Central memory CD8-positive, alpha-beta T cell (primary cell): ENCODE measurements at regions not wholly inside any gene's neighbourhood (a gene's known extent, or its start where the extent isn't known, plus 50 kb on each side); places are given as distances from the start of the nearest gene placed in this dataset.

ENCODE experiments used
- ATAC-seq: fragments of 150-1000 bp; cut with Tn5 transposase; replicated peaks from 2 replicates; pipeline ENCODE4 v1.10.0; 2022; ENCODE audit warnings: mild to moderate bottlenecking, moderate FRiP score, moderate number of reproducible peaks; ENCODE audit not compliant: poor library complexity, severe bottlenecking; ENCODE audit errors: extremely low read depth
- DNase-seq, 2 donors: peaks; one replicate each; pipeline ENCODE4 v3.0.0; 2021; ENCODE audit warnings: low spot score in 2 of 2
- H3K27ac Mint-ChIP-seq: one replicate; pipeline ENCODE4 v1.8.0; 2022; ENCODE audit warnings: low read depth, mild to moderate bottlenecking, moderate library complexity, mixed read lengths
- H3K27me3 Mint-ChIP-seq: one replicate; pipeline ENCODE4 v1.8.0; 2022; ENCODE audit warnings: mixed read lengths
- H3K36me3 Mint-ChIP-seq: one replicate; pipeline ENCODE4 v1.8.0; 2022; ENCODE audit warnings: mild to moderate bottlenecking, moderate library complexity, mixed read lengths; ENCODE audit not compliant: insufficient read depth
- H3K4me1 Mint-ChIP-seq: one replicate; pipeline ENCODE4 v1.8.0; 2022; ENCODE audit warnings: mixed read lengths
- H3K4me3 Mint-ChIP-seq: one replicate; pipeline ENCODE4 v1.8.0; 2022; ENCODE audit warnings: mild to moderate bottlenecking, moderate library complexity, mixed read lengths
- H3K9me3 Mint-ChIP-seq: one replicate; pipeline ENCODE4 v1.8.0; 2022; ENCODE audit warnings: mixed read lengths

- no peak for ATAC-seq
- Mint-ChIP-seq H3K36me3 (no peaks in the 10 kb centered on the region), H3K27me3 (no peaks in the 10 kb centered on the region)
Observed at GRCh38 chr4:128380306-128380705, 92.7 kb upstream of the PGRMC2 start.

GRCh38 chr4:128379860-128380259 is 92.2 kb upstream of the PGRMC2 start:
- no peak for DNase-seq
- Mint-ChIP-seq H3K27me3 (no peaks in the 10 kb centered on the region), H3K4me3 (no peak overlapping the region), H3K36me3 (no peaks in the 10 kb centered on the region), H3K9me3 (peaks cover 5% of the 10 kb centered on the region), H3K4me1 (no peaks in the 10 kb centered on the region), H3K27ac (no peak overlapping the region)
- ATAC-seq = no peak

More at GRCh38 chr4:128380306-128380705, 92.7 kb upstream of the PGRMC2 start:
- Mint-ChIP-seq H3K4me3 (no peak overlapping the region), H3K27ac (no peak overlapping the region), H3K4me1 (no peaks in the 10 kb centered on the region), H3K9me3 (peaks cover 5% of the 10 kb centered on the region)
- no peak for DNase-seq

- Mint-ChIP-seq H3K9me3 (peaks cover 5% of the 10 kb centered on the region), H3K4me3 (no peak overlapping the region), H3K27me3 (no peaks in the 10 kb centered on the region), H3K4me1 (no peaks in the 10 kb centered on the region), H3K36me3 (no peaks in the 10 kb centered on the region), H3K27ac (no peak overlapping the region)
- ATAC-seq (no peak), DNase-seq (no peak)
Observed at GRCh38 chr4:128378668-128379067, 91.1 kb upstream of the PGRMC2 start.

GRCh38 chr4:128376958-128377357 is 89.3 kb upstream of the PGRMC2 start:
- no peaks in the 10 kb centered on the region for H3K4me1 Mint-ChIP-seq
- H3K27me3 Mint-ChIP-seq = no peaks in the 10 kb centered on the region
- no peaks in the 10 kb centered on the region for H3K36me3 Mint-ChIP-seq
- ATAC-seq = no peak
- DNase-seq = no peak
- peaks cover 5% of the 10 kb centered on the region for H3K9me3 Mint-ChIP-seq
- no peak overlapping the region for H3K27ac Mint-ChIP-seq
- no peak overlapping the region for H3K4me3 Mint-ChIP-seq

- Mint-ChIP-seq H3K27ac (no peak overlapping the region), H3K4me3 (no peak overlapping the region), H3K27me3 (no peaks in the 10 kb centered on the region), H3K36me3 (no peaks in the 10 kb centered on the region), H3K9me3 (peaks cover 5% of the 10 kb centered on the region), H3K4me1 (no peaks in the 10 kb centered on the region)
- DNase-seq = no peak
- no peak for ATAC-seq
Observed at GRCh38 chr4:128376303-128376702, 88.7 kb upstream of the PGRMC2 start.

- no peaks in the 10 kb centered on the region for H3K27me3 Mint-ChIP-seq
- H3K9me3 Mint-ChIP-seq = peaks cover 5% of the 10 kb centered on the region
- H3K4me3 Mint-ChIP-seq = no peak overlapping the region
- DNase-seq (no peak), ATAC-seq (no peak)
- H3K27ac Mint-ChIP-seq = no peak overlapping the region
- no peaks in the 10 kb centered on the region for H3K36me3 Mint-ChIP-seq
- H3K4me1 Mint-ChIP-seq = no peaks in the 10 kb centered on the region
Observed at GRCh38 chr4:128373628-128374027, 86.0 kb upstream of the PGRMC2 start.

GRCh38 chr4:128371876-128372275 is 84.3 kb upstream of the PGRMC2 start:
- Mint-ChIP-seq H3K4me1 (no peaks in the 10 kb centered on the region), H3K27ac (no peak overlapping the region), H3K9me3 (peaks cover 5% of the 10 kb centered on the region), H3K4me3 (no peak overlapping the region), H3K27me3 (no peaks in the 10 kb centered on the region), H3K36me3 (no peaks in the 10 kb centered on the region)
- DNase-seq = no peak
- no peak for ATAC-seq

- H3K4me1 Mint-ChIP-seq = no peaks in the 10 kb centered on the region
- ATAC-seq = no peak
- no peak overlapping the region for H3K27ac Mint-ChIP-seq
- peaks cover 4% of the 10 kb centered on the region for H3K9me3 Mint-ChIP-seq
- no peak overlapping the region for H3K4me3 Mint-ChIP-seq
- no peak for DNase-seq
- H3K36me3 Mint-ChIP-seq = no peaks in the 10 kb centered on the region
- H3K27me3 Mint-ChIP-seq = no peaks in the 10 kb centered on the region
Observed at GRCh38 chr4:128371001-128371777, 83.6 kb upstream of the PGRMC2 start.

GRCh38 chr4:128366212-128366611 is 78.6 kb upstream of the PGRMC2 start:
- ATAC-seq = no peak

GRCh38 chr4:128364565-128364964 is 77.0 kb upstream of the PGRMC2 start:
- Mint-ChIP-seq H3K27me3 (no peaks in the 10 kb centered on the region), H3K4me1 (no peaks in the 10 kb centered on the region), H3K36me3 (no peaks in the 10 kb centered on the region), H3K9me3 (no peaks in the 10 kb centered on the region), H3K27ac (no peak overlapping the region), H3K4me3 (no peak overlapping the region)
- DNase-seq = no peak
- ATAC-seq = no peak

More at GRCh38 chr4:128366212-128366611, 78.6 kb upstream of the PGRMC2 start:
- Mint-ChIP-seq H3K9me3 (no peaks in the 10 kb centered on the region), H3K27ac (no peak overlapping the region), H3K36me3 (no peaks in the 10 kb centered on the region), H3K4me3 (no peak overlapping the region), H3K27me3 (no peaks in the 10 kb centered on the region), H3K4me1 (no peaks in the 10 kb centered on the region)
- no peak for DNase-seq

GRCh38 chr4:128363966-128364365 is 76.4 kb upstream of the PGRMC2 start:
- Mint-ChIP-seq H3K27me3 (no peaks in the 10 kb centered on the region), H3K36me3 (no peaks in the 10 kb centered on the region), H3K4me3 (no peak overlapping the region), H3K4me1 (no peaks in the 10 kb centered on the region), H3K9me3 (no peaks in the 10 kb centered on the region), H3K27ac (no peak overlapping the region)
- ATAC-seq = no peak
- no peak for DNase-seq

- no peak for DNase-seq
- no peaks in the 10 kb centered on the region for H3K36me3 Mint-ChIP-seq
- H3K4me3 Mint-ChIP-seq = no peak overlapping the region
- H3K4me1 Mint-ChIP-seq = no peaks in the 10 kb centered on the region
- no peaks in the 10 kb centered on the region for H3K27me3 Mint-ChIP-seq
- no peak for ATAC-seq
- no peaks in the 10 kb centered on the region for H3K9me3 Mint-ChIP-seq
- H3K27ac Mint-ChIP-seq = no peak overlapping the region
Observed at GRCh38 chr4:128362760-128363159, 75.1 kb upstream of the PGRMC2 start.

- Mint-ChIP-seq H3K4me3 (no peak overlapping the region), H3K27me3 (no peaks in the 10 kb centered on the region)
- ATAC-seq = no peak
Observed at GRCh38 chr4:128359422-128359821, 71.8 kb upstream of the PGRMC2 start.

More at GRCh38 chr4:128359422-128359821, 71.8 kb upstream of the PGRMC2 start:
- Mint-ChIP-seq H3K36me3 (no peaks in the 10 kb centered on the region), H3K4me1 (no peaks in the 10 kb centered on the region), H3K27ac (no peak overlapping the region), H3K9me3 (no peaks in the 10 kb centered on the region)
- DNase-seq = no peak
